ENCODE measurements at regions not wholly inside any gene's neighbourhood (a gene's known extent, or its start where the extent isn't known, plus 50 kb on each side); places are given as distances from the start of the nearest gene placed in this dataset.

DNA sequence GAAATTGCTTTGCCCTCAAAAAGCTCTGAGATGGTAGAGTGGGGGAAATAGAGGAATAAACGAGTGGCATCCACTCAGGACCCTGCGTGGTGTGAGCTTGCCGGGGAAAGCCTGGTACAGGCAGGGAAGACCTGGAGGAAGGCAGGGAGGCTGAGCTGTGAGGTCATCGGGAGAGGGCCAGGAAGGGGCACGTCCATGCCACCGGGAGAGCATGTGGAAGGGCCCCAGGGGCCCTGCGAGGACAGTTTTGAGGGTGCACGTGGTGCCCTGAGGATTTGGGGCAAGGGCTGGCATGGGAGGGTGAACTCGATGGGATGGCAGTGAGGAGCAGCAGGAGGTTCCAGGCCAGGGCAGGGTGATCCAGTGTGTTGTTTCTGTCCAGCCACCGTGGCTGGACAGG, 56.3 kb upstream of the CBFA2T3 start:
- TF ChIP-seq TCF7L2 (IDR thresholded peaks at IDR 0.05; ENCODE audit: borderline replicate concordance, low read depth, low read length) (no peak), ZNF560 (tag by site-specific recombination; IDR thresholded peaks at IDR 0.05; ENCODE audit: borderline replicate concordance) (no peak), ZNF423 (tag by site-specific recombination; IDR thresholded peaks at IDR 0.05) (no peak), ZNF561 (tag by site-specific recombination; IDR thresholded peaks at IDR 0.05; ENCODE audit: borderline replicate concordance) (no peak), SETDB1 (IDR thresholded peaks at IDR 0.05; ENCODE audit: insufficient read length, low read length) (no peak), SALL2 (tag by site-specific recombination; IDR thresholded peaks at IDR 0.05; ENCODE audit: borderline replicate concordance) (no peak), ZNF324 (tag by site-specific recombination; IDR thresholded peaks at IDR 0.05) (no peak), REPIN1 (tag by site-specific recombination; IDR thresholded peaks at IDR 0.05; ENCODE audit: low read depth) (no peak)
- TF ChIP-seq, protein P1, sequence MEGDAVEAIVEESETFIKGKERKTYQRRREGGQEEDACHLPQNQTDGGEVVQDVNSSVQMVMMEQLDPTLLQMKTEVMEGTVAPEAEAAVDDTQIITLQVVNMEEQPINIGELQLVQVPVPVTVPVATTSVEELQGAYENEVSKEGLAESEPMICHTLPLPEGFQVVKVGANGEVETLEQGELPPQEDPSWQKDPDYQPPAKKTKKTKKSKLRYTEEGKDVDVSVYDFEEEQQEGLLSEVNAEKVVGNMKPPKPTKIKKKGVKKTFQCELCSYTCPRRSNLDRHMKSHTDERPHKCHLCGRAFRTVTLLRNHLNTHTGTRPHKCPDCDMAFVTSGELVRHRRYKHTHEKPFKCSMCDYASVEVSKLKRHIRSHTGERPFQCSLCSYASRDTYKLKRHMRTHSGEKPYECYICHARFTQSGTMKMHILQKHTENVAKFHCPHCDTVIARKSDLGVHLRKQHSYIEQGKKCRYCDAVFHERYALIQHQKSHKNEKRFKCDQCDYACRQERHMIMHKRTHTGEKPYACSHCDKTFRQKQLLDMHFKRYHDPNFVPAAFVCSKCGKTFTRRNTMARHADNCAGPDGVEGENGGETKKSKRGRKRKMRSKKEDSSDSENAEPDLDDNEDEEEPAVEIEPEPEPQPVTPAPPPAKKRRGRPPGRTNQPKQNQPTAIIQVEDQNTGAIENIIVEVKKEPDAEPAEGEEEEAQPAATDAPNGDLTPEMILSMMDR (tag by site-specific recombination; IDR thresholded peaks at IDR 0.05), result no peak
- TF ChIP-seq, protein P2, sequence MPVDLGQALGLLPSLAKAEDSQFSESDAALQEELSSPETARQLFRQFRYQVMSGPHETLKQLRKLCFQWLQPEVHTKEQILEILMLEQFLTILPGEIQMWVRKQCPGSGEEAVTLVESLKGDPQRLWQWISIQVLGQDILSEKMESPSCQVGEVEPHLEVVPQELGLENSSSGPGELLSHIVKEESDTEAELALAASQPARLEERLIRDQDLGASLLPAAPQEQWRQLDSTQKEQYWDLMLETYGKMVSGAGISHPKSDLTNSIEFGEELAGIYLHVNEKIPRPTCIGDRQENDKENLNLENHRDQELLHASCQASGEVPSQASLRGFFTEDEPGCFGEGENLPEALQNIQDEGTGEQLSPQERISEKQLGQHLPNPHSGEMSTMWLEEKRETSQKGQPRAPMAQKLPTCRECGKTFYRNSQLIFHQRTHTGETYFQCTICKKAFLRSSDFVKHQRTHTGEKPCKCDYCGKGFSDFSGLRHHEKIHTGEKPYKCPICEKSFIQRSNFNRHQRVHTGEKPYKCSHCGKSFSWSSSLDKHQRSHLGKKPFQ (tag by site-specific recombination; IDR thresholded peaks at IDR 0.05), result no peak
- TF ChIP-seq, protein P3, sequence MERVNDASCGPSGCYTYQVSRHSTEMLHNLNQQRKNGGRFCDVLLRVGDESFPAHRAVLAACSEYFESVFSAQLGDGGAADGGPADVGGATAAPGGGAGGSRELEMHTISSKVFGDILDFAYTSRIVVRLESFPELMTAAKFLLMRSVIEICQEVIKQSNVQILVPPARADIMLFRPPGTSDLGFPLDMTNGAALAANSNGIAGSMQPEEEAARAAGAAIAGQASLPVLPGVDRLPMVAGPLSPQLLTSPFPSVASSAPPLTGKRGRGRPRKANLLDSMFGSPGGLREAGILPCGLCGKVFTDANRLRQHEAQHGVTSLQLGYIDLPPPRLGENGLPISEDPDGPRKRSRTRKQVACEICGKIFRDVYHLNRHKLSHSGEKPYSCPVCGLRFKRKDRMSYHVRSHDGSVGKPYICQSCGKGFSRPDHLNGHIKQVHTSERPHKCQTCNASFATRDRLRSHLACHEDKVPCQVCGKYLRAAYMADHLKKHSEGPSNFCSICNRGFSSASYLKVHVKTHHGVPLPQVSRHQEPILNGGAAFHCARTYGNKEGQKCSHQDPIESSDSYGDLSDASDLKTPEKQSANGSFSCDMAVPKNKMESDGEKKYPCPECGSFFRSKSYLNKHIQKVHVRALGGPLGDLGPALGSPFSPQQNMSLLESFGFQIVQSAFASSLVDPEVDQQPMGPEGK (tag by site-specific recombination; IDR thresholded peaks at IDR 0.05), result no peak
